H1 (cell line): ENCODE measurements at regions not wholly inside any gene's neighbourhood (a gene's known extent, or its start where the extent isn't known, plus 50 kb on each side); places are given as distances from the start of the nearest gene placed in this dataset.

Experiments used
- KDM1A ChIP-seq: fragments of 200-600, 300-600 bp; sonication (generic); IDR thresholded peaks from 2 replicates; pipeline ENCODE4 v1.7.1; 2016; ENCODE audit warnings: mild to moderate bottlenecking, low read length, borderline replicate concordance
- POLR2AphosphoS5 ChIP-seq: IDR thresholded peaks from 2 replicates; pipeline ENCODE4 v1.6.1; 2011; ENCODE audit warnings: low read depth, low read length
- TF ChIP-seq, protein P1 (sequence below): IDR thresholded peaks from 2 replicates; pipeline ENCODE4 v1.6.1; 2012; ENCODE audit warnings: low read length, inconsistent platforms

DNA sequence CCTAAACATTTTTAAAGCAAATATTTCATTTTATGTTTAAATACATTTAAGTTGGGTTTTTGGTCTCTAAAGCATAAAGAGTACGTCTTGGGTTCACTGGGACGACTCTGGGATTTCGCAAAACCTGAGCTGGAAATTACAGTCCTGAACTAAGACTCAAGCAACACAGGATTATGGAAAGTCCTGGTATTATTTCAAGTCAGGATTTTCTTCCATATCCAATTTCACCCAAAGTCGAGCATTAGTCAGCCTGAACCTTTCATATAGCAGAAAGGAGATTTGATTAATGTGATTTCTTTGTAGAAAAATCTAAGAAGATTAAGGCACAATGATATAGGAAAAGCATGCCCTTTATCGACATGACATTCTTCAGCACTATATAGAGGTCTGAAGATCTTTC, 100.0 kb downstream of the MTERF1 start (continued):
- TF ChIP-seq, protein P1, sequence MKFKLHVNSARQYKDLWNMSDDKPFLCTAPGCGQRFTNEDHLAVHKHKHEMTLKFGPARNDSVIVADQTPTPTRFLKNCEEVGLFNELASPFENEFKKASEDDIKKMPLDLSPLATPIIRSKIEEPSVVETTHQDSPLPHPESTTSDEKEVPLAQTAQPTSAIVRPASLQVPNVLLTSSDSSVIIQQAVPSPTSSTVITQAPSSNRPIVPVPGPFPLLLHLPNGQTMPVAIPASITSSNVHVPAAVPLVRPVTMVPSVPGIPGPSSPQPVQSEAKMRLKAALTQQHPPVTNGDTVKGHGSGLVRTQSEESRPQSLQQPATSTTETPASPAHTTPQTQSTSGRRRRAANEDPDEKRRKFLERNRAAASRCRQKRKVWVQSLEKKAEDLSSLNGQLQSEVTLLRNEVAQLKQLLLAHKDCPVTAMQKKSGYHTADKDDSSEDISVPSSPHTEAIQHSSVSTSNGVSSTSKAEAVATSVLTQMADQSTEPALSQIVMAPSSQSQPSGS = no peak
- TF ChIP-seq KDM1A = no peak
- no peak for TF ChIP-seq POLR2AphosphoS5
